ENCODE measurements at regions not wholly inside any gene's neighbourhood (a gene's known extent, or its start where the extent isn't known, plus 50 kb on each side); places are given as distances from the start of the nearest gene placed in this dataset.

GRCh38 chr11:70790671-70791300, 392.5 kb downstream of the CTTN start:
- Histone ChIP-seq H3K27me3 (ENCODE audit: control insufficient read depth in 1 of 2, insufficient read depth in 2 of 2, low read length in 2 of 2) (no peaks in the 10 kb centered on the region), H3K4me1 (ENCODE audit: control insufficient read depth in 2 of 2, insufficient read depth in 2 of 2, low read length in 1 of 2) (no peaks in the 10 kb centered on the region), H3K4me3 (ENCODE audit: low read depth in 1 of 2, low read length in 2 of 2) (no peak overlapping the region), H3K9me3 (ENCODE audit: control insufficient read depth in 2 of 2, insufficient read depth in 1 of 2, low read depth in 1 of 2, low read length in 1 of 2) (peaks cover 0 to 4% of the 10 kb centered on the region in 2 donors), H3K27ac (ENCODE audit: low read depth in 2 of 2, low read length in 1 of 2) (no peak overlapping the region), H3K36me3 (ENCODE audit: control insufficient read depth in 2 of 2, insufficient read depth in 2 of 2, low read length in 1 of 2) (no peaks in the 10 kb centered on the region)
- 76 to 77% methylated on average over 12 of the region's 12 CpGs for WGBS, 2 donors

GRCh38 chr11:70796648-70797227, 398.4 kb downstream of the CTTN start:
- H3K27me3 ChIP-seq (ENCODE audit: control insufficient read depth in 1 of 2, insufficient read depth in 2 of 2, low read length in 2 of 2) = no peaks in the 10 kb centered on the region
- H3K4me1 ChIP-seq (ENCODE audit: control insufficient read depth in 2 of 2, insufficient read depth in 2 of 2, low read length in 1 of 2) = no peaks in the 10 kb centered on the region
- peaks cover 7 to 9% of the 10 kb centered on the region in 2 donors for H3K9me3 ChIP-seq (ENCODE audit: control insufficient read depth in 2 of 2, insufficient read depth in 1 of 2, low read depth in 1 of 2, low read length in 1 of 2)
- no peak overlapping the region for H3K27ac ChIP-seq (ENCODE audit: low read depth in 2 of 2, low read length in 1 of 2)
- 83 to 84% methylated on average over 8 of the region's 8 CpGs for WGBS, 2 donors
- H3K36me3 ChIP-seq (ENCODE audit: control insufficient read depth in 2 of 2, insufficient read depth in 2 of 2, low read length in 1 of 2) = no peaks in the 10 kb centered on the region
- no peak overlapping the region for H3K4me3 ChIP-seq (ENCODE audit: low read depth in 1 of 2, low read length in 2 of 2)

- 94 to 95% methylated on average over 26 of the region's 26 CpGs for WGBS, 2 donors
Measured at GRCh38 chr11:70798296-70798695, 400.0 kb downstream of the CTTN start.

GRCh38 chr11:70799386-70799785, 401.1 kb downstream of the CTTN start:
- H3K4me1 ChIP-seq (ENCODE audit: control insufficient read depth in 2 of 2, insufficient read depth in 2 of 2, low read length in 1 of 2) = no peaks in the 10 kb centered on the region
- H3K4me3 ChIP-seq (ENCODE audit: low read depth in 1 of 2, low read length in 2 of 2) = no peak overlapping the region
- peaks cover 7 to 9% of the 10 kb centered on the region in 2 donors for H3K9me3 ChIP-seq (ENCODE audit: control insufficient read depth in 2 of 2, insufficient read depth in 1 of 2, low read depth in 1 of 2, low read length in 1 of 2)
- WGBS, 2 donors = 69 to 74% methylated on average over 6 of the region's 6 CpGs
- no peak overlapping the region for H3K27ac ChIP-seq (ENCODE audit: low read depth in 2 of 2, low read length in 1 of 2)
- no peaks in the 10 kb centered on the region for H3K27me3 ChIP-seq (ENCODE audit: control insufficient read depth in 1 of 2, insufficient read depth in 2 of 2, low read length in 2 of 2)
- no peaks in the 10 kb centered on the region for H3K36me3 ChIP-seq (ENCODE audit: control insufficient read depth in 2 of 2, insufficient read depth in 2 of 2, low read length in 1 of 2)

More at GRCh38 chr11:70798296-70798695, 400.0 kb downstream of the CTTN start:
- H3K4me1 ChIP-seq (ENCODE audit: control insufficient read depth in 2 of 2, insufficient read depth in 2 of 2, low read length in 1 of 2) = no peaks in the 10 kb centered on the region
- no peak overlapping the region for H3K27ac ChIP-seq (ENCODE audit: low read depth in 2 of 2, low read length in 1 of 2)
- no peak overlapping the region for H3K4me3 ChIP-seq (ENCODE audit: low read depth in 1 of 2, low read length in 2 of 2)
- H3K27me3 ChIP-seq (ENCODE audit: control insufficient read depth in 1 of 2, insufficient read depth in 2 of 2, low read length in 2 of 2) = no peaks in the 10 kb centered on the region
- H3K36me3 ChIP-seq (ENCODE audit: control insufficient read depth in 2 of 2, insufficient read depth in 2 of 2, low read length in 1 of 2) = no peaks in the 10 kb centered on the region
- peaks cover 7 to 9% of the 10 kb centered on the region in 2 donors for H3K9me3 ChIP-seq (ENCODE audit: control insufficient read depth in 2 of 2, insufficient read depth in 1 of 2, low read depth in 1 of 2, low read length in 1 of 2)

- no peaks in the 10 kb centered on the region for H3K27me3 ChIP-seq (ENCODE audit: control insufficient read depth in 1 of 2, insufficient read depth in 2 of 2, low read length in 2 of 2)
- no peak overlapping the region for H3K4me3 ChIP-seq (ENCODE audit: low read depth in 1 of 2, low read length in 2 of 2)
- H3K4me1 ChIP-seq (ENCODE audit: control insufficient read depth in 2 of 2, insufficient read depth in 2 of 2, low read length in 1 of 2) = no peaks in the 10 kb centered on the region
- 96% methylated on average over 8 of the region's 8 CpGs for WGBS, 2 donors
- no peaks in the 10 kb centered on the region for H3K9me3 ChIP-seq (ENCODE audit: control insufficient read depth in 2 of 2, insufficient read depth in 1 of 2, low read depth in 1 of 2, low read length in 1 of 2)
- H3K36me3 ChIP-seq (ENCODE audit: control insufficient read depth in 2 of 2, insufficient read depth in 2 of 2, low read length in 1 of 2) = no peaks in the 10 kb centered on the region
- no peak overlapping the region for H3K27ac ChIP-seq (ENCODE audit: low read depth in 2 of 2, low read length in 1 of 2)
Measured at GRCh38 chr11:70802185-70802584, 403.9 kb downstream of the CTTN start.

- no peak overlapping the region for H3K4me3 ChIP-seq (ENCODE audit: low read depth in 1 of 2, low read length in 2 of 2)
Measured at GRCh38 chr11:70804139-70804837, 406.0 kb downstream of the CTTN start.

GRCh38 chr11:70805243-70805642, 406.9 kb downstream of the CTTN start:
- H3K27ac ChIP-seq (ENCODE audit: low read depth in 2 of 2, low read length in 1 of 2) = no peak overlapping the region
- 83 to 87% methylated on average over 7 of the region's 7 CpGs for WGBS, 2 donors
- H3K36me3 ChIP-seq (ENCODE audit: control insufficient read depth in 2 of 2, insufficient read depth in 2 of 2, low read length in 1 of 2) = no peaks in the 10 kb centered on the region

More at GRCh38 chr11:70804139-70804837, 406.0 kb downstream of the CTTN start:
- Histone ChIP-seq H3K27ac (ENCODE audit: low read depth in 2 of 2, low read length in 1 of 2) (no peak overlapping the region), H3K4me1 (ENCODE audit: control insufficient read depth in 2 of 2, insufficient read depth in 2 of 2, low read length in 1 of 2) (no peaks in the 10 kb centered on the region), H3K36me3 (ENCODE audit: control insufficient read depth in 2 of 2, insufficient read depth in 2 of 2, low read length in 1 of 2) (no peaks in the 10 kb centered on the region), H3K9me3 (ENCODE audit: control insufficient read depth in 2 of 2, insufficient read depth in 1 of 2, low read depth in 1 of 2, low read length in 1 of 2) (no peaks in the 10 kb centered on the region), H3K27me3 (ENCODE audit: control insufficient read depth in 1 of 2, insufficient read depth in 2 of 2, low read length in 2 of 2) (no peaks in the 10 kb centered on the region)
- WGBS, 2 donors = 72 to 79% methylated on average over 24 of the region's 24 CpGs

GRCh38 chr11:70805971-70806370, 407.6 kb downstream of the CTTN start:
- 91 to 93% methylated on average over 11 of the region's 11 CpGs for WGBS, 2 donors
- no peaks in the 10 kb centered on the region for H3K27me3 ChIP-seq (ENCODE audit: control insufficient read depth in 1 of 2, insufficient read depth in 2 of 2, low read length in 2 of 2)
- no peak overlapping the region for H3K27ac ChIP-seq (ENCODE audit: low read depth in 2 of 2, low read length in 1 of 2)
- no peak overlapping the region for H3K4me3 ChIP-seq (ENCODE audit: low read depth in 1 of 2, low read length in 2 of 2)
- no peaks in the 10 kb centered on the region for H3K4me1 ChIP-seq (ENCODE audit: control insufficient read depth in 2 of 2, insufficient read depth in 2 of 2, low read length in 1 of 2)
- H3K9me3 ChIP-seq (ENCODE audit: control insufficient read depth in 2 of 2, insufficient read depth in 1 of 2, low read depth in 1 of 2, low read length in 1 of 2) = no peaks in the 10 kb centered on the region
- H3K36me3 ChIP-seq (ENCODE audit: control insufficient read depth in 2 of 2, insufficient read depth in 2 of 2, low read length in 1 of 2) = no peaks in the 10 kb centered on the region

More at GRCh38 chr11:70805243-70805642, 406.9 kb downstream of the CTTN start:
- Histone ChIP-seq H3K27me3 (ENCODE audit: control insufficient read depth in 1 of 2, insufficient read depth in 2 of 2, low read length in 2 of 2) (no peaks in the 10 kb centered on the region), H3K4me1 (ENCODE audit: control insufficient read depth in 2 of 2, insufficient read depth in 2 of 2, low read length in 1 of 2) (no peaks in the 10 kb centered on the region), H3K4me3 (ENCODE audit: low read depth in 1 of 2, low read length in 2 of 2) (no peak overlapping the region), H3K9me3 (ENCODE audit: control insufficient read depth in 2 of 2, insufficient read depth in 1 of 2, low read depth in 1 of 2, low read length in 1 of 2) (no peaks in the 10 kb centered on the region)

GRCh38 chr11:70806461-70807194, 408.3 kb downstream of the CTTN start:
- no peaks in the 10 kb centered on the region for H3K27me3 ChIP-seq (ENCODE audit: control insufficient read depth in 1 of 2, insufficient read depth in 2 of 2, low read length in 2 of 2)
- no peak overlapping the region for H3K4me3 ChIP-seq (ENCODE audit: low read depth in 1 of 2, low read length in 2 of 2)
- H3K9me3 ChIP-seq (ENCODE audit: control insufficient read depth in 2 of 2, insufficient read depth in 1 of 2, low read depth in 1 of 2, low read length in 1 of 2) = no peaks in the 10 kb centered on the region
- H3K27ac ChIP-seq (ENCODE audit: low read depth in 2 of 2, low read length in 1 of 2) = no peak overlapping the region
- H3K4me1 ChIP-seq (ENCODE audit: control insufficient read depth in 2 of 2, insufficient read depth in 2 of 2, low read length in 1 of 2) = no peaks in the 10 kb centered on the region
- WGBS, 2 donors = 90 to 94% methylated on average over 27 of the region's 27 CpGs
- no peaks in the 10 kb centered on the region for H3K36me3 ChIP-seq (ENCODE audit: control insufficient read depth in 2 of 2, insufficient read depth in 2 of 2, low read length in 1 of 2)

Data from esophagus (tissue), 2 donors.